ENCODE measurements at regions not wholly inside any gene's neighbourhood (a gene's known extent, or its start where the extent isn't known, plus 50 kb on each side); places are given as distances from the start of the nearest gene placed in this dataset.

GRCh38 chr6:56386717-56387116 lies 139.3 kb upstream of the COL21A1 start:
- Mint-ChIP-seq H3K4me1 (no peaks in the 10 kb centered on the region), H3K27me3 (peaks cover 5% of the 10 kb centered on the region), H3K4me3 (no peak overlapping the region), H3K27ac (no peak overlapping the region), H3K36me3 (ENCODE audit: low read depth) (no peaks in the 10 kb centered on the region)
- DNase-seq (no peak), ATAC-seq (no peak)
- H3K9me3 ChIP-seq (ENCODE audit: control insufficient read depth, low read length, poor library complexity, severe bottlenecking) = no peaks in the 10 kb centered on the region

GRCh38 chr6:56385981-56386593 lies 138.7 kb upstream of the COL21A1 start:
- H3K4me1 Mint-ChIP-seq = no peaks in the 10 kb centered on the region
- ATAC-seq = no peak
- H3K9me3 ChIP-seq (ENCODE audit: control insufficient read depth, low read length, poor library complexity, severe bottlenecking) = no peaks in the 10 kb centered on the region
- no peak for DNase-seq
- no peaks in the 10 kb centered on the region for H3K36me3 Mint-ChIP-seq (ENCODE audit: low read depth)
- H3K27ac Mint-ChIP-seq = no peak overlapping the region
- H3K27me3 Mint-ChIP-seq = peaks cover 5% of the 10 kb centered on the region
- no peak overlapping the region for H3K4me3 Mint-ChIP-seq

DNA sequence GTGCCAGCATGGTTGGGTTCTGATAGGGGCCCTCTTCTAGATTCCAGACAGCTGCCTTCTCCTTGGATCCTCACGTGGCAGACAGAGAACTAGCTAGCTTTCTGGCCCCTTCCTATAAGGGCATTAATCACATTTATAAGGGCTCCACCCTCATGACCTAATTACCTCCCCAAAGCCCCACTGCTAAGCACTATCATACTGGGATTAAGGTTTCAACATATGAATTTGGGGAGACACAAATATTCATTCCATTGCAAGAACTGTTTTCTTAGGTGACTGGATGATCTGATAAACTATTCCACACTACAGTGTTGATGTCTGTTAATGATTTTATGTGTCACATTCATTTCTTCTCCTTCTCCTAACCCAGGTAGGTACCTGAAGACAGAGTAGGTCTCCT lies 135.8 kb upstream of the COL21A1 start:
- H3K27ac Mint-ChIP-seq = no peak overlapping the region
- DNase-seq = no peak

DNA sequence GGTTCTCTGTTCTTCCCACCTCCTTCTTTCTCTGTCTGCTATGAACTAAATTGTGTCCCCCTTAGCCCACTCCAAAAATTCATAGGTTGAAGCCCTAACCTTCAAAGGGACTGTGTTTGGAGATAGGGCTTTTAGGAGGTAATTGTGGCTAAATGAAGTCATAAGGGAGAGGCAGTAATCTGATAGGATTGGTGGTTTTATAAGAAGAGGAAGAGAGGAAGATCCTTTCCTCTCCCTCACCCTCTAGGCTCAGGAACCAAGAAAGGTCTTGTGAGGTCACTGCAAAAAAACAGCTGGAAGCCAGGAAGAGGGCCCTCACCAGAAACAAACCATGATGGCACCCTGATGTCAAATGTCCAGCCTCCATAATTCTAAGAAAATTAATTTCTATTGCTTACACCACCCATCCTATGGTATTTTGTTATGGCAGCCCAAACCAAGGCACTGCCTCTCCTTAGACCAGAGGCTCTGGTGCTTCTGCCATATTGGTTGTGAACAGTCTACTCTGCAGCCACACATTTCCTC lies 135.1 kb upstream of the COL21A1 start:
- no peaks in the 10 kb centered on the region for H3K36me3 Mint-ChIP-seq (ENCODE audit: low read depth)
- H3K4me1 Mint-ChIP-seq = no peaks in the 10 kb centered on the region
- ATAC-seq (no peak), DNase-seq (no peak)
- peaks cover 14% of the 10 kb centered on the region for H3K27me3 Mint-ChIP-seq
- no peak overlapping the region for H3K27ac Mint-ChIP-seq
- H3K9me3 ChIP-seq (ENCODE audit: control insufficient read depth, low read length, poor library complexity, severe bottlenecking) = no peaks in the 10 kb centered on the region
- no peak overlapping the region for H3K4me3 Mint-ChIP-seq

More for the DNA sequence above, 135.8 kb upstream of the COL21A1 start:
- Mint-ChIP-seq H3K27me3 (peaks cover 7% of the 10 kb centered on the region), H3K4me3 (no peak overlapping the region), H3K4me1 (no peaks in the 10 kb centered on the region), H3K36me3 (ENCODE audit: low read depth) (no peaks in the 10 kb centered on the region)
- no peaks in the 10 kb centered on the region for H3K9me3 ChIP-seq (ENCODE audit: control insufficient read depth, low read length, poor library complexity, severe bottlenecking)
- ATAC-seq = no peak

- Mint-ChIP-seq H3K27ac (no peak overlapping the region), H3K4me3 (no peak overlapping the region), H3K4me1 (no peaks in the 10 kb centered on the region), H3K27me3 (peaks cover 14% of the 10 kb centered on the region), H3K36me3 (ENCODE audit: low read depth) (no peaks in the 10 kb centered on the region)
- no peak for DNase-seq
- no peaks in the 10 kb centered on the region for H3K9me3 ChIP-seq (ENCODE audit: control insufficient read depth, low read length, poor library complexity, severe bottlenecking)
- ATAC-seq = no peak
Observed at GRCh38 chr6:56381801-56382251, 134.4 kb upstream of the COL21A1 start.

GRCh38 chr6:56380476-56380875 lies 133.1 kb upstream of the COL21A1 start:
- no peak for DNase-seq
- Mint-ChIP-seq H3K4me3 (no peak overlapping the region), H3K27ac (no peak overlapping the region), H3K4me1 (no peaks in the 10 kb centered on the region), H3K36me3 (ENCODE audit: low read depth) (no peaks in the 10 kb centered on the region), H3K27me3 (peaks cover 14% of the 10 kb centered on the region)
- no peaks in the 10 kb centered on the region for H3K9me3 ChIP-seq (ENCODE audit: control insufficient read depth, low read length, poor library complexity, severe bottlenecking)
- no peak for ATAC-seq

GRCh38 chr6:56378966-56379585 lies 131.7 kb upstream of the COL21A1 start:
- Mint-ChIP-seq H3K36me3 (ENCODE audit: low read depth) (no peaks in the 10 kb centered on the region), H3K27ac (no peak overlapping the region), H3K4me3 (no peak overlapping the region), H3K4me1 (no peaks in the 10 kb centered on the region), H3K27me3 (peaks cover 8% of the 10 kb centered on the region)
- no peak for ATAC-seq
- DNase-seq = no peak
- no peaks in the 10 kb centered on the region for H3K9me3 ChIP-seq (ENCODE audit: control insufficient read depth, low read length, poor library complexity, severe bottlenecking)

GRCh38 chr6:56378507-56378906 lies 131.1 kb upstream of the COL21A1 start:
- H3K27ac Mint-ChIP-seq = no peak overlapping the region
- ATAC-seq = no peak
- H3K9me3 ChIP-seq (ENCODE audit: control insufficient read depth, low read length, poor library complexity, severe bottlenecking) = no peaks in the 10 kb centered on the region
- peaks cover 8% of the 10 kb centered on the region for H3K27me3 Mint-ChIP-seq
- DNase-seq = no peak
- no peaks in the 10 kb centered on the region for H3K36me3 Mint-ChIP-seq (ENCODE audit: low read depth)
- no peak overlapping the region for H3K4me3 Mint-ChIP-seq
- no peaks in the 10 kb centered on the region for H3K4me1 Mint-ChIP-seq

GRCh38 chr6:56377295-56377694 lies 129.9 kb upstream of the COL21A1 start:
- no peaks in the 10 kb centered on the region for H3K36me3 Mint-ChIP-seq (ENCODE audit: low read depth)
- no peaks in the 10 kb centered on the region for H3K9me3 ChIP-seq (ENCODE audit: control insufficient read depth, low read length, poor library complexity, severe bottlenecking)
- H3K4me1 Mint-ChIP-seq = no peaks in the 10 kb centered on the region
- ATAC-seq (no peak), DNase-seq (no peak)
- H3K4me3 Mint-ChIP-seq = no peak overlapping the region
- peaks cover 8% of the 10 kb centered on the region for H3K27me3 Mint-ChIP-seq
- no peak overlapping the region for H3K27ac Mint-ChIP-seq

- no peak overlapping the region for H3K27ac Mint-ChIP-seq
- DNase-seq (no peak), ATAC-seq (no peak)
- no peaks in the 10 kb centered on the region for H3K9me3 ChIP-seq (ENCODE audit: control insufficient read depth, low read length, poor library complexity, severe bottlenecking)
- H3K4me1 Mint-ChIP-seq = no peaks in the 10 kb centered on the region
- peaks cover 8% of the 10 kb centered on the region for H3K27me3 Mint-ChIP-seq
- no peaks in the 10 kb centered on the region for H3K36me3 Mint-ChIP-seq (ENCODE audit: low read depth)
- no peak overlapping the region for H3K4me3 Mint-ChIP-seq
Observed at GRCh38 chr6:56375806-56376205, 128.4 kb upstream of the COL21A1 start.

- peaks cover 8% of the 10 kb centered on the region for H3K27me3 Mint-ChIP-seq
- no peaks in the 10 kb centered on the region for H3K9me3 ChIP-seq (ENCODE audit: control insufficient read depth, low read length, poor library complexity, severe bottlenecking)
- peaks cover 2% of the 10 kb centered on the region for H3K4me1 Mint-ChIP-seq
- no peaks in the 10 kb centered on the region for H3K36me3 Mint-ChIP-seq (ENCODE audit: low read depth)
- DNase-seq (no peak), ATAC-seq (no peak)
- no peak overlapping the region for H3K27ac Mint-ChIP-seq
- H3K4me3 Mint-ChIP-seq = no peak overlapping the region
Observed at GRCh38 chr6:56374841-56375369, 127.5 kb upstream of the COL21A1 start.

DNA sequence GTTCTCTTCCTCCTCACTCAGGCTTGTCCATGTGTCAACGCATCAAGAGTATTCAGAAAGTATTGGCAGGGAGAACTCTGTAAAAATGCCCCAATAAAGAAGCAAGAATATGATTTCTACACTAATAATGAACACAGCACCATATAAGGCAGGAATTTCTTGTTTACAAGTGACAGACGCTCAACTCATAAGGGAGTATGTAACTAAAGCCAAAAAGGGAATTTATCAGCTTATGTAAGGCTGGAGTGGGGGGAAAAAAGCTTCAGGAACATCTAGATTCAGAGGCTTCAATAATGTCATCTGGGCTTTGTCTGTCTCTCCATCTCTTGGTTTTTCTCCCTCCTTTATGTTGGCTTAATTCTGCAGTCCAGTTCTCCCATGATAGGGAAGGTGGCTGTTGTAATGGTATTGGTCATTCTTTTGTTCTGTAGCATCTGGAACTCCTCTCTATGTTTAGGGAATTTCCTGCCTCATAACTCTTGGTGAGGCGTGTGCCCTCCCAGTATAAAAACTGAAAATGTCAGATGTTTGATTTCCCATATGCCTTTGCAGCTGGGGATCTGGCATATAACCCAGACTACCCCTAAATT lies 125.1 kb upstream of the COL21A1 start:
- Mint-ChIP-seq H3K4me3 (no peak overlapping the region), H3K36me3 (ENCODE audit: low read depth) (no peaks in the 10 kb centered on the region), H3K27ac (no peak overlapping the region), H3K4me1 (peaks cover 2% of the 10 kb centered on the region), H3K27me3 (no peaks in the 10 kb centered on the region)
- no peak for DNase-seq
- H3K9me3 ChIP-seq (ENCODE audit: control insufficient read depth, low read length, poor library complexity, severe bottlenecking) = no peaks in the 10 kb centered on the region
- ATAC-seq = no peak

DNA sequence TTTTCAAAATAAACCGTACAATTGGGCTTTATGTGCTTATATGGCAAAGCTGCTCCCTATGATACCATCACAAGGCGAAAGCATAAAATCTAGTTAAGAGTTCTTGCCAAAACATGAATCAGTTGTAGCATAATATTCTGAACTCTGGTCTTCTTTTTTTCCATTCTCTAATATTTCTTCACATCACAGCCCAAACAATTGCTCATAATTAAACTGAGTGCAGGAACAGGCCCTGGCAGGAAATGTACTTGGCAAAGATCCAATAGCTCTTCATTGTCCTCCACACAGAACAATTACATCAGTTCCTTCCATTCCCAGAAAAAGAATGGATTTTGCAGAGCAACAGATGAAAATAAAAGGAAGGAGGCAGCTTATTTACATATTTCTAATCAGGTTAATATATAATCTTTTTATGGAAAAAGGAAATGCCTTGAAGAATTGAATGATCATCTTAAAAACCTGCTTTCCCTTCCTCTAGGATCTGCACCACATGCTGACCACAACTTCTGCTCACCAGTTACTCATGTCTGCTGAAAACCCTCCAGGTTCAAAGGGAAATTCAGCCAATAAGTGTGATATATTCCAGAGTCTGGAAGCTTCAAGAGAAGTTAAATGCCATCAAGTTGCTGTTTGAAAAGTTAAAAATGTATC lies 123.3 kb upstream of the COL21A1 start:
- no peak for DNase-seq
- peaks cover 5% of the 10 kb centered on the region for H3K27me3 Mint-ChIP-seq
- no peak overlapping the region for H3K27ac Mint-ChIP-seq
- H3K36me3 Mint-ChIP-seq (ENCODE audit: low read depth) = no peaks in the 10 kb centered on the region
- H3K4me1 Mint-ChIP-seq = peaks cover 2% of the 10 kb centered on the region
- no peaks in the 10 kb centered on the region for H3K9me3 ChIP-seq (ENCODE audit: control insufficient read depth, low read length, poor library complexity, severe bottlenecking)
- ATAC-seq = no peak
- H3K4me3 Mint-ChIP-seq = no peak overlapping the region
